Transverse colon (tissue), 4 donors: ENCODE measurements at regions not wholly inside any gene's neighbourhood (a gene's known extent, or its start where the extent isn't known, plus 50 kb on each side); places are given as distances from the start of the nearest gene placed in this dataset.

Experiments
- POLR2A ChIP-seq: fragments of 450-650 bp; IDR thresholded peaks from one replicate; pipeline ENCODE4 v1.6.1; 2016; ENCODE audit warnings: antibody characterized with exemption, mild to moderate bottlenecking, moderate library complexity
- POLR2AphosphoS5 ChIP-seq, 3 donors: sonication (generic); formaldehyde crosslinking; IDR thresholded peaks; one replicate each; pipeline ENCODE4 v1.6.1; 2016; ENCODE audit warnings: antibody characterized with exemption in 3 of 3
- TF ChIP-seq, protein P1 (sequence below), 5 experiments: fragments of 200-600 bp in 3 of 5; fragments of 450-650 bp in 2 of 5; sonication (generic) in 3 of 5; IDR thresholded peaks; 1 replicate in 2 of 5; 2 replicates in 3 of 5; pipeline ENCODE4 v1.5.1; 2016 to 2017; ENCODE audit warnings: antibody characterized with exemption in 5 of 5, inconsistent platforms in 3 of 5, mild to moderate bottlenecking in 2 of 5, moderate library complexity in 1 of 5

GRCh38 chr5:174481737-174482136, 242.6 kb upstream of the MSX2 start:
- TF ChIP-seq, protein P1, sequence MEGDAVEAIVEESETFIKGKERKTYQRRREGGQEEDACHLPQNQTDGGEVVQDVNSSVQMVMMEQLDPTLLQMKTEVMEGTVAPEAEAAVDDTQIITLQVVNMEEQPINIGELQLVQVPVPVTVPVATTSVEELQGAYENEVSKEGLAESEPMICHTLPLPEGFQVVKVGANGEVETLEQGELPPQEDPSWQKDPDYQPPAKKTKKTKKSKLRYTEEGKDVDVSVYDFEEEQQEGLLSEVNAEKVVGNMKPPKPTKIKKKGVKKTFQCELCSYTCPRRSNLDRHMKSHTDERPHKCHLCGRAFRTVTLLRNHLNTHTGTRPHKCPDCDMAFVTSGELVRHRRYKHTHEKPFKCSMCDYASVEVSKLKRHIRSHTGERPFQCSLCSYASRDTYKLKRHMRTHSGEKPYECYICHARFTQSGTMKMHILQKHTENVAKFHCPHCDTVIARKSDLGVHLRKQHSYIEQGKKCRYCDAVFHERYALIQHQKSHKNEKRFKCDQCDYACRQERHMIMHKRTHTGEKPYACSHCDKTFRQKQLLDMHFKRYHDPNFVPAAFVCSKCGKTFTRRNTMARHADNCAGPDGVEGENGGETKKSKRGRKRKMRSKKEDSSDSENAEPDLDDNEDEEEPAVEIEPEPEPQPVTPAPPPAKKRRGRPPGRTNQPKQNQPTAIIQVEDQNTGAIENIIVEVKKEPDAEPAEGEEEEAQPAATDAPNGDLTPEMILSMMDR (IDR thresholded peaks at IDR 0.05): no peak
- TF ChIP-seq POLR2A (no peak), POLR2AphosphoS5 (IDR thresholded peaks at IDR 0.05) (no peak)
